Erythroblast (primary cell): ENCODE measurements at regions not wholly inside any gene's neighbourhood (a gene's known extent, or its start where the extent isn't known, plus 50 kb on each side); places are given as distances from the start of the nearest gene placed in this dataset.

Experiments
- DNase-seq, 2 experiments: peaks; one replicate each; lab custom pipeline; 2025; lab: John Stamatoyannopoulos, UW
- GATA1 ChIP-seq: IDR thresholded peaks from 2 replicates; pipeline ENCODE4 v1.6.1; 2011; ENCODE audit warnings: low read depth, mild to moderate bottlenecking, control low read depth, low read length, moderate library complexity
- POLR2A ChIP-seq: IDR thresholded peaks from 2 replicates; pipeline ENCODE4 v1.6.1; 2011; ENCODE audit warnings: mild to moderate bottlenecking, low read length

- no peak for DNase-seq
- TF ChIP-seq GATA1 (no peak), POLR2A (no peak)
Measured at GRCh38 chr2:177053038-177053437, 159.6 kb upstream of the HNRNPA3 start.

DNA sequence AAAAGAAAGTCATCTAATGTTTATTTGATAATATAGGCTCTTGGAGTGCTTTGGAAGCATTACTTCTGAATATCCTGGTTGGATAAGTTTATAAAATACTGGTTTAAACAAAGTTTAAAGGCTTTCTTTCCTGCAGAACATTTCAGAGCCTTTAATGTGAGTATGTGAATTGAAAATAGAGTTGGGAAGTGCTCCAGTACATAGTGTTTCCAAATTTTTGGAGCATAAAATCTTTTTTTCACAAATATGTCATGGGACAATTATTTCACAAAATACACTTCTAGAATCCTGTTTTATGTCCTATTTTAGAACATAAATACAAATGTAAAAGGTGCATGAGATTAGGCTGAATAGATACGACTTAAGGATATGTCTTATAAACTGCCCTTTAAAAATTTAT is 158.9 kb upstream of the HNRNPA3 start:
- no peak for DNase-seq
- TF ChIP-seq POLR2A, result no peak
- no peak for TF ChIP-seq GATA1

DNA sequence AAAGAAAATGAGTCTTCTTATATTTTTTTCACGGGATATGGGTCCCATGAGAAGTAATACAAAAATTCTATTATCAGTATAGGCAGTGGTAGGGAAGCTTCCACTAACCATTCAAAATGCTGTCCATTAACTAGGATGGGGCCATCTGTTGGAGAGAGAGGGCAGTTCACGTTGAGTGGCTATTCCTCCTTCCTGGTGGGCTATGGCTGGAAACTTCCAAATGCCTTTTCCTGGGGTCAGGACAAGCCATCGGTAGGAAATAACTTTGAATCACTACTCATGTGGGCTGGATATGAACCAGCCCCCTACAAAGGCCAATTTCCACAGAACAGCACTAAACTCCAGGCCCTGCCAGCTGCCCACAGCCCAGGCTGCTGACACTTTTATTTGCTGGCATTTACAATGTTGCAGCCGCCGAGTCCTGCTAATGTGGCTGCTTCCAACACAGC is 156.1 kb upstream of the HNRNPA3 start:
- TF ChIP-seq POLR2A (no peak), GATA1 (no peak)

DNA sequence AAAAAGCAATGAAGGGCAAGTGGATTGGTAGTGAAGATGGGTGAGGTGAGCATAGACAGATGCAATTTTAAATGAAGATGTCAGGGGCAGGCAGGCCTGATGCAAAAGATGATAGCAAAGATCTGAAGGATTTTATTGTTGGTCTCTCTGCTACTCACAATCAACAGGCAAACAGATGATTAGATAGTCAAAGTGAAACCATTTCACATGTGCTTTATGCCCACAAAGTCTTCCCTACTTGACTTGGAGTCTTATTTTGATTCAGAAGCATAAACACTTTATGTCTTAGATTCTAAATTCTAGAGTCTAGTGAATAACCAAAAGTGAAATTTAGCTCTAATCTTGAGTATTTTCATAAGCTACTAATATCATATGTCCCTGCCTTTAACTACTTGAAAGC is 153.8 kb upstream of the HNRNPA3 start:
- no peak for DNase-seq
- TF ChIP-seq GATA1, result no peak
- TF ChIP-seq POLR2A, result no peak

More for the DNA sequence above, 156.1 kb upstream of the HNRNPA3 start:
- no peak for DNase-seq

DNA sequence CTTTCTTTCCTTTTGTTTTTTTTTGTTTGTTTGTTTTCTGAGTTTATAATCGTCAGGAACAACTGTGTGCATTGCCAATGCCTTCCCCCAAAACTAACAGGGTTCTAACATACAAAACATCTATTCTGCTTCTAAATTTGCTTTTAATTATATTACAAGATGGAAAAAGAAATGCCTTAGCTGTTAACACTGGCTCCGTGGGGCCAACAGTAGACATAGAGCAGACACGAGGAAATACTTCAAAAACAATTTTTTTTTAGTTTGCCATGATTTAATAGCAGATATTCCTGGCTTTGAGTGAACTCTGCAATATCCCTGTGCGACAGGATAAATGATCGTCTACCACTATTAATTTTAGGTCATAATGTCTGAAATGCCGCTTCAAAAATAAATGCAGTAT is 153.3 kb upstream of the HNRNPA3 start:
- TF ChIP-seq GATA1, result no peak
- TF ChIP-seq POLR2A, result no peak
- no peak for DNase-seq

DNA sequence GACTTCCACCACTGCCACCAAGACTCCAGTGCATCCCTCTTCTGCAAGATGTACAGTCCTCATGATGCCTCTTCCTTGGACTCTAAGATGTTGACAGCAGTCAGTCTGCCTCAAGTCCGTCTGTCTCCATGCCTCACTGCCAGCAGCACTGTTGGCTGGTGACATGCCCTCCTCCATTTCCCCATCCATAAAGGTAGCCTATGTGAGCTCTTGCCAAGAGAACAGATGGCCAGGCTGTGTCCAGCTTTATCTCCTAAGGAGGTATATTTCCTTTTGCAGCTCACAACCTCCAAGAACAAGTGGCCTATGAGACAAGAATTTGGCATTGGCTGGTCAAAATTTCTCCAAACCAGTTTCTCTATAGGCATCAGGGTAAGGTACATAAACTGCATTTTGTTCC is 149.3 kb upstream of the HNRNPA3 start:
- no peak for DNase-seq
- TF ChIP-seq GATA1, result no peak
- no peak for TF ChIP-seq POLR2A

DNA sequence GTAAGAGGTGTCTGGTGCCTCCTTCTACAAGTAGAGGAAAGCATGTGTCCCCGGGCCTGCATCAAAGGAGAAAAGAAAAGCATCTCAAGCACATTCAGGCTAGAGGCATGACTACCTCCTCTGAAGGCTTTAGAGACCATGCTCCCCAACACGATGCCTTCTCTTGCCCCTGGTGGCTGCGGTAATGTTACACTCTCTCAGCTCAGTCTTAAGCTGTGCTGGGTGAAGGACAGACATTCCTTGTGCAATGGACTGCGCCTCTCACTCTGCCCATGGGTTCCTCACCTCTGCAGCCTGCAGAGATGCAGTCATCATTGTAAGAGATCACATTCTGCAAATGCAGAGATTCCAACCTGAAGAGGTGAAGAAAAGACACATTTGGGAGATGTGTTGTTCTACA is 148.2 kb upstream of the HNRNPA3 start:
- no peak for DNase-seq
- TF ChIP-seq POLR2A (no peak), GATA1 (no peak)

DNA sequence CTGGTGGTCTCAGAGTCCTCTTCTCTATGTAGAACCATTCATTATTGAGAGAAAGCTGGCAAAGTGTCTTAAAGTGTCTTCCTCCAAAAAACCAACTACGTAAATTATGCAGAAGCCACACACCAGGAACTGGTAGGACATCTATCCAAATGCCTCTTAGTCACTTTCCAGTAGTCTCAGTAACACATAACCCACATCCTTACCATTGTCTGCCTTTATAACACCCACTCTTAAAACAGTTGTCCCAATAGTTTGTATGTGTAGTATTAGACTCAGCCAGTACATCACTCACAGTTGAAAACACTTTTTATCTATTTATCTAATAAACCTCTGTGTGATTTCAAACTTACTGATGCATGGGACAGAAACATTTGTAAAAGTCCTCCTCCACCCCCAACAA is 143.6 kb upstream of the HNRNPA3 start:
- no peak for DNase-seq
- TF ChIP-seq POLR2A (no peak), GATA1 (no peak)

DNA sequence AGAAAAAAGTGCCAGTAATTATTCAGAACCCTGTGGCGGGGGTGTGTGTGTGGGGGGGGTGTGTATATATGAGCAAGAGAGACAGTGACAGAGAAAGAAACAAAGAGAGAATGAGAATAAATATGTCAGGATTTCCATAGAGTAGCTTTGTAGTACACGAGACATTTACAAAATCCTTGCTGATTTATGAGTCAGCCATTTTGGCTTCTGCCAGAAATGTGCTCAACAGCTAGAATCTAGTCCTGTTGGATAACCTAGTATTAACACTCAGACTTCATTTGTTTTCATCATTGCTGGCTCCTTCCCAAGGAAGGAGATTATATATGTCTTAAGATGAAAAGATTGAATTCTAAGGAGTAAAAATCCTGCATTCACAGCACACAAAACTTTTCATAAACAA is 140.5 kb upstream of the HNRNPA3 start:
- DNase-seq, result no peak
- TF ChIP-seq POLR2A (no peak), GATA1 (no peak)

- no peak for DNase-seq
Measured at GRCh38 chr2:177073611-177074010, 139.0 kb upstream of the HNRNPA3 start.

GRCh38 chr2:177074099-177074710 is 138.4 kb upstream of the HNRNPA3 start:
- TF ChIP-seq POLR2A (no peak), GATA1 (no peak)
- no peak for DNase-seq

More at GRCh38 chr2:177073611-177074010, 139.0 kb upstream of the HNRNPA3 start:
- TF ChIP-seq POLR2A (no peak), GATA1 (no peak)

- TF ChIP-seq GATA1, result no peak
- no peak for TF ChIP-seq POLR2A
Measured at GRCh38 chr2:177075254-177075653, 137.3 kb upstream of the HNRNPA3 start.

GRCh38 chr2:177076636-177077179 is 135.9 kb upstream of the HNRNPA3 start:
- no peak for DNase-seq

More at GRCh38 chr2:177075254-177075653, 137.3 kb upstream of the HNRNPA3 start:
- no peak for DNase-seq

GRCh38 chr2:177077778-177078177 is 134.8 kb upstream of the HNRNPA3 start:
- TF ChIP-seq GATA1, result no peak
- no peak for TF ChIP-seq POLR2A
- no peak for DNase-seq

More at GRCh38 chr2:177076636-177077179, 135.9 kb upstream of the HNRNPA3 start:
- TF ChIP-seq POLR2A (no peak), GATA1 (no peak)

GRCh38 chr2:177078416-177078815 is 134.2 kb upstream of the HNRNPA3 start:
- TF ChIP-seq GATA1, result no peak
- TF ChIP-seq POLR2A, result no peak
- DNase-seq, result no peak

- no peak for TF ChIP-seq GATA1
- TF ChIP-seq POLR2A, result no peak
Measured at GRCh38 chr2:177078855-177079254, 133.7 kb upstream of the HNRNPA3 start.

More at GRCh38 chr2:177078855-177079254, 133.7 kb upstream of the HNRNPA3 start:
- DNase-seq, result no peak
